ENCODE measurements at regions not wholly inside any gene's neighbourhood (a gene's known extent, or its start where the extent isn't known, plus 50 kb on each side); places are given as distances from the start of the nearest gene placed in this dataset.
"Not testable (repeated sequence)": the region's sequence is repeated elsewhere in the genome, so short reads cannot be mapped to it uniquely, and the experiment has no call there.

- Histone ChIP-seq H3K27me3 (ENCODE audit: insufficient read depth, low read length) (no peaks in the 10 kb centered on the region), H3K27ac (ENCODE audit: low read depth, low read length) (no peak overlapping the region), H3K9ac (ENCODE audit: low read length) (no peak overlapping the region), H3K79me2 (ENCODE audit: insufficient read depth, low read length) (no peaks in the 10 kb centered on the region), H3K4me2 (ENCODE audit: low read length) (no peak overlapping the region), H3K4me3 (ENCODE audit: insufficient read depth, low read depth, low read length) (no peak overlapping the region), H4K20me1 (ENCODE audit: insufficient read depth, low read length) (no peaks in the 10 kb centered on the region), H3K4me1 (ENCODE audit: insufficient read depth, low read length) (peaks cover 5% of the 10 kb centered on the region), H2AFZ (ENCODE audit: low read depth, low read length) (no peak overlapping the region), H3K36me3 (ENCODE audit: insufficient read depth, low read length) (no peaks in the 10 kb centered on the region), H3K9me3 (ENCODE audit: insufficient read depth, low read depth, low read length) (no peaks in the 10 kb centered on the region)
- H3K9me3 Mint-ChIP-seq (ENCODE audit: unreplicated experiment): no peaks in the 10 kb centered on the region
- no peak overlapping the region for H3K27ac Mint-ChIP-seq (ENCODE audit: unreplicated experiment)
- no peak for DNase-seq (ENCODE audit: low read depth)
- H3K36me3 Mint-ChIP-seq (ENCODE audit: low read depth, unreplicated experiment): peaks cover 2% of the 10 kb centered on the region
- TF ChIP-seq EZH2 (IDR thresholded peaks at IDR 0.05; ENCODE audit: insufficient read depth, low read length) (no peak), CTCF (IDR thresholded peaks at IDR 0.05; ENCODE audit: insufficient read depth, low read depth, low read length) (no peak)
- no peak overlapping the region for H3K4me3 Mint-ChIP-seq (ENCODE audit: unreplicated experiment)
- no peaks in the 10 kb centered on the region for H3K4me1 Mint-ChIP-seq (ENCODE audit: low read depth, unreplicated experiment)
- FAIRE-seq: no peak
- peaks cover 4% of the 10 kb centered on the region for H3K27me3 Mint-ChIP-seq (ENCODE audit: low read depth, unreplicated experiment)
These were observed 285.8 kb upstream of the TBX18 start for GRCh38 chr6:85050149-85050548.

GRCh38 chr6:85049282-85049681 lies 284.9 kb upstream of the TBX18 start:
- H3K27ac ChIP-seq (ENCODE audit: low read depth, low read length): no peak overlapping the region
- no peak overlapping the region for H3K27ac Mint-ChIP-seq (ENCODE audit: unreplicated experiment)
- TF ChIP-seq CTCF (IDR thresholded peaks at IDR 0.05; ENCODE audit: insufficient read depth, low read depth, low read length) (no peak), EZH2 (IDR thresholded peaks at IDR 0.05; ENCODE audit: insufficient read depth, low read length) (no peak)
- H3K27me3 ChIP-seq (ENCODE audit: insufficient read depth, low read length): no peaks in the 10 kb centered on the region
- H3K4me3 Mint-ChIP-seq (ENCODE audit: unreplicated experiment): no peak overlapping the region
- no peaks in the 10 kb centered on the region for H3K9me3 ChIP-seq (ENCODE audit: insufficient read depth, low read depth, low read length)
- H3K4me2 ChIP-seq (ENCODE audit: low read length): no peak overlapping the region
- H3K4me3 ChIP-seq (ENCODE audit: insufficient read depth, low read depth, low read length): no peak overlapping the region
- no peaks in the 10 kb centered on the region for H3K36me3 ChIP-seq (ENCODE audit: insufficient read depth, low read length)
- H3K36me3 Mint-ChIP-seq (ENCODE audit: low read depth, unreplicated experiment): peaks cover 2% of the 10 kb centered on the region
- DNase-seq (ENCODE audit: low read depth): no peak
- no peaks in the 10 kb centered on the region for H3K4me1 Mint-ChIP-seq (ENCODE audit: low read depth, unreplicated experiment)
- H3K9me3 Mint-ChIP-seq (ENCODE audit: unreplicated experiment): no peaks in the 10 kb centered on the region
- no peaks in the 10 kb centered on the region for H3K79me2 ChIP-seq (ENCODE audit: insufficient read depth, low read length)
- H3K4me1 ChIP-seq (ENCODE audit: insufficient read depth, low read length): peaks cover 5% of the 10 kb centered on the region
- no peak for FAIRE-seq
- no peaks in the 10 kb centered on the region for H4K20me1 ChIP-seq (ENCODE audit: insufficient read depth, low read length)
- H3K9ac ChIP-seq (ENCODE audit: low read length): no peak overlapping the region
- H2AFZ ChIP-seq (ENCODE audit: low read depth, low read length): no peak overlapping the region
- peaks cover 4% of the 10 kb centered on the region for H3K27me3 Mint-ChIP-seq (ENCODE audit: low read depth, unreplicated experiment)

- DNase-seq (ENCODE audit: low read depth) (no peak), FAIRE-seq (no peak)
- H3K4me3 ChIP-seq (ENCODE audit: insufficient read depth, low read depth, low read length): no peak overlapping the region
- Mint-ChIP-seq H3K4me3 (ENCODE audit: unreplicated experiment) (no peak overlapping the region), H3K4me1 (ENCODE audit: low read depth, unreplicated experiment) (no peaks in the 10 kb centered on the region), H3K9me3 (ENCODE audit: unreplicated experiment) (no peaks in the 10 kb centered on the region), H3K27me3 (ENCODE audit: low read depth, unreplicated experiment) (peaks cover 2% of the 10 kb centered on the region), H3K27ac (ENCODE audit: unreplicated experiment) (no peak overlapping the region), H3K36me3 (ENCODE audit: low read depth, unreplicated experiment) (no peaks in the 10 kb centered on the region)
- H3K79me2 ChIP-seq (ENCODE audit: insufficient read depth, low read length): no peaks in the 10 kb centered on the region
- no peaks in the 10 kb centered on the region for H3K9me3 ChIP-seq (ENCODE audit: insufficient read depth, low read depth, low read length)
- H3K27me3 ChIP-seq (ENCODE audit: insufficient read depth, low read length): no peaks in the 10 kb centered on the region
- H3K36me3 ChIP-seq (ENCODE audit: insufficient read depth, low read length): no peaks in the 10 kb centered on the region
- no peak overlapping the region for H3K4me2 ChIP-seq (ENCODE audit: low read length)
- TF ChIP-seq EZH2 (IDR thresholded peaks at IDR 0.05; ENCODE audit: insufficient read depth, low read length) (no peak), CTCF (IDR thresholded peaks at IDR 0.05; ENCODE audit: insufficient read depth, low read depth, low read length) (no peak)
- no peak overlapping the region for H3K27ac ChIP-seq (ENCODE audit: low read depth, low read length)
- H3K4me1 ChIP-seq (ENCODE audit: insufficient read depth, low read length): peaks cover 5% of the 10 kb centered on the region
- no peak overlapping the region for H3K9ac ChIP-seq (ENCODE audit: low read length)
- no peaks in the 10 kb centered on the region for H4K20me1 ChIP-seq (ENCODE audit: insufficient read depth, low read length)
- no peak overlapping the region for H2AFZ ChIP-seq (ENCODE audit: low read depth, low read length)
These were observed 283.4 kb upstream of the TBX18 start for GRCh38 chr6:85047818-85048217.

GRCh38 chr6:85045767-85046166 lies 281.4 kb upstream of the TBX18 start:
- FAIRE-seq; H3K27ac ChIP-seq (ENCODE audit: low read depth, low read length); H3K4me2 ChIP-seq (ENCODE audit: low read length); H3K27me3 Mint-ChIP-seq (ENCODE audit: low read depth, unreplicated experiment); H3K79me2 ChIP-seq (ENCODE audit: insufficient read depth, low read length); H3K36me3 ChIP-seq (ENCODE audit: insufficient read depth, low read length); H3K4me3 Mint-ChIP-seq (ENCODE audit: unreplicated experiment); H3K27me3 ChIP-seq (ENCODE audit: insufficient read depth, low read length); DNase-seq (ENCODE audit: low read depth); H3K4me1 ChIP-seq (ENCODE audit: insufficient read depth, low read length); H2AFZ ChIP-seq (ENCODE audit: low read depth, low read length); H3K9me3 ChIP-seq (ENCODE audit: insufficient read depth, low read depth, low read length); H3K27ac Mint-ChIP-seq (ENCODE audit: unreplicated experiment); H3K9me3 Mint-ChIP-seq (ENCODE audit: unreplicated experiment); H3K4me1 Mint-ChIP-seq (ENCODE audit: low read depth, unreplicated experiment); H3K9ac ChIP-seq (ENCODE audit: low read length); H3K36me3 Mint-ChIP-seq (ENCODE audit: low read depth, unreplicated experiment); H4K20me1 ChIP-seq (ENCODE audit: insufficient read depth, low read length); H3K4me3 ChIP-seq (ENCODE audit: insufficient read depth, low read depth, low read length): not testable (repeated sequence)
